GM11168 (cell line): ENCODE measurements at regions not wholly inside any gene's neighbourhood (a gene's known extent, or its start where the extent isn't known, plus 50 kb on each side); places are given as distances from the start of the nearest gene placed in this dataset.

ENCODE experiments used
- in situ Hi-C: fragments of 300-500 bp; cut with MboI; formaldehyde crosslinking; loops from one replicate; pipeline ENCODE4 v1.12.0; 2022; ENCODE audit warnings: low sequenced_read_pairs; ENCODE audit not compliant: unreplicated experiment

DNA sequence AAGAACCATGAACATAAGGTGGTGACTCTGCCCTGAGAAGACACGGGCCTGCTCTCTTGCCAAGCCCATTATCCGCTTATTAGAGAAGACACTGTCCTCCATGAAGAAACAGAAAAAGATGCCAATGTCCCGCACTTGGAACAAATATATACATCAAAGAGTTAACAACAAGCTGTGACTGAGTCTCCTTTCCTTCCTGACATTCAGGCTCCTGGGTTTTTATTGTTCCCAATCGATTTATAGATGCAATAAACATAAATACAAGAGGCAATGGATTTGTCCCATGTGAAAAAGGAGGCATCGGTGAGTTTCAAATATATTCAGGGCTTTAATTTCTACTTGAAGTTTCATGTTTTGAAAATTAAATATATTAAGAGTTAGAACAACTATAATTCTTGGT lies 169.2 kb upstream of the CPEB2 start:
- in situ Hi-C loops: no loop called here

DNA sequence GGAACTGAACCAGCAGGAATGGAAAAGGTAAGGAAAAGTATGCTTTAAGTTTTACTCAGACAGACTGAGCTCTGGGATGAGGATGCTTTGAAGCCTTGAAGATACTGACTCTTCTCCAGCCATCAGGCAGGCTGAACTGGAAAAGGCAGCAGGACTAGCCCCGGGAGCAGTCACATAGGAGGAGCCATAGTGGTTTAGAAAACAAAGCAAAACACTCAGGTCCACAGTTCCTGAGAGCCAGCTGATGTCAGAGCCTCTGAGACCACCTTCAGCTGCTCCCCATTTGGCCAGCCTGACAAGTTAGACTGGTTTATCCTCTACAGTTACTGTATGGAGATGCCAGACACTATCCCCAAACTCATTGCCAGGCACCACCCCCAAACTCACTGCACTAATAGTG lies 167.9 kb upstream of the CPEB2 start:
- in situ Hi-C loops: no loop called here

- in situ Hi-C loops: no loop called here
These were observed 167.0 kb upstream of the CPEB2 start for GRCh38 chr4:14835288-14835687.

DNA sequence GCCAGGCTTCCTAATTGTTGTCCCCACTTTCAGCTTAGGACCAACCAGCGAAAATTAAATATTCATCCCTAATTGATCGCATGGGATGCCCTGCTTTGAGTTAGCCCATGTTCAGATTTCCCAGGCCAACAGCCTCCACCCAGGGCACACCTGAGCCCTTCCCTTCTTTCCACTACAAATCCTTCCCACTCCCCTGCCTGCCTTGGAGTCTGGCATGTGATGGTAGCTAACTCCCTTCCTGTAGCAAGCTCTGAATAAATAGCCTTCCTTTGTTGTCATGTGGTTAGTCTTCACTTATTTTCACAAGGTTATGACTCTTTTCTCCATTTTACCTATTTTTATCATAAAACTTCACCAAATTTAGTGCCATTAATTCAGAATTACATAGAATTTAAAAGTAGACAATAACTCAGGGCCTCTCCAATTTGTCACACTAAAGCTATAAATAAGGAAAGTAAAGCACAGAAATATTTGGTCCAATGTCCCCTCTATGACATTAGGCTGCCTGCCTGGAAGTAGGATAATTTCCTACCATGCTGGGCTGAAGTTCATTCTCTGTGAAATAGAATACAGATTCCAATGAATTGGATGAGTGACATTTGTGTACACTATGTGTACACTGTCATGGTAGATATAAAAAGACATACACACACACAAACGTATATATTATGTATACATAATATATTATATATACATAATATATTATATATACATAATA lies 166.4 kb upstream of the CPEB2 start:
- in situ Hi-C loops: no loop called here

DNA sequence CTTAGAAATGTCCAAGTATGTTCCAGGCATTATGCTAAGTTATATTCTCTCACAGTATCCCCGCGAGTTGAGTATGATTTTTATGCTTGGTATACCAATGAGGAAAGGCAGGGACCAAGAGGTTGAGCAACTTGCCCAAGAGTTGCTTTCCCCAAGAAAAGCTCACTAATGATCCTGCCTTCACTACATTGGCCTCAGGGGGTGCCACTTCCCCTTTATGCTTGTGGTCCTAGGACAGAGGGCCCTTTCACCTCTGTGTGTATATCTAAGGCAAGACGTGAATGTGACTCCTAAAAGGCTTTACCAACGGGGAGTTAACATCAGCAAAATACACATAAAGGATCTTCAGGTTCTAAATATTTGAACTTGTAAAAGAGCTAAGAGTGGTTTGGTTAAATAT lies 164.4 kb upstream of the CPEB2 start:
- in situ Hi-C loops: no loop called here

DNA sequence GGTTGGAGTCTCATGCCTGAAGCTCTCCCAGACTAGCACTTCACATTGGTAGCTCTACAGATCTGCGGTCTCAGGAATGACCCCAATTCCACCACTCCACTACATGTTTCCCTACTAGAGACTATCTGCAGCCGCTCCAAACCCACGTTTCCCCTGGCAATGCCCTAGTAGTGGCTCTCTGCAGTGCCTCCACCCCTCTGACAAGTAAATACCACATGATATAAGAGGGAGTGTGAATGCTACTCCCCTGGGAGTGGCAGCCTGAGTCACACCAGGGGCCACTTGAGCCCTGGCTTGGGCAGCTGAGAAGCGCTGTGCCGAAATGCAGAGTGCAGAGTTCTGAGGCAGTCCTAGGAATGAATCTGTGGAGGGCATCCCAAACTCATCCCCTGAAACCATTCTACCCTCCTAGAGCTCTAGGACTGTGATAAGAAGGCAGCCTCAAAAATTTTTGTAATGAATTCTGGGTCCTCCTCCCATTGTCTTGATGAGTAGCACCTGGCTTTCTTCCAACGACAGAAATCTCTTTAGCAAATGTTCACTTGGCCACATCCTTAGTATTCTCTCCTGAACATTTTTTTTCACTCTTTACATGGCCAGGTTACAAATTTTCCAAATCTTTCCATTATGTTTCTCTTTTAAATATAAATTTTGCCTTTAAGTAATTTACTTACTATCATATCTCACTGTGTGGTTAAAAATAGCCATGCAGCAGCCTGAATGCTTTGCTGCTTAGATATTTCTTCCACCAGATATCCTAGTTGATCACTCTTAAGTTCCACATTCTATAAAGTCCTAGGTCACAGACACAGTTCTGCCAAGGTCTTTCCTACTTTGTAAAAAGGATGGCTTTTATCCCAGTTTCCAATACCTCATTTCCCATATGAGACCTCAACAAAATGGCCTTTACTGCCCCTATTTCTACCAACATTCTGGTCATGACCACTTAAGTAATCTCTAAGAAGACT lies 160.2 kb upstream of the CPEB2 start:
- in situ Hi-C loops: no loop called here

GRCh38 chr4:14842964-14843630 lies 159.2 kb upstream of the CPEB2 start:
- in situ Hi-C loops: no loop called here

GRCh38 chr4:14844061-14844460 lies 158.2 kb upstream of the CPEB2 start:
- in situ Hi-C loops: no loop called here

GRCh38 chr4:14848229-14848628 lies 154.1 kb upstream of the CPEB2 start:
- in situ Hi-C loops: no loop called here

DNA sequence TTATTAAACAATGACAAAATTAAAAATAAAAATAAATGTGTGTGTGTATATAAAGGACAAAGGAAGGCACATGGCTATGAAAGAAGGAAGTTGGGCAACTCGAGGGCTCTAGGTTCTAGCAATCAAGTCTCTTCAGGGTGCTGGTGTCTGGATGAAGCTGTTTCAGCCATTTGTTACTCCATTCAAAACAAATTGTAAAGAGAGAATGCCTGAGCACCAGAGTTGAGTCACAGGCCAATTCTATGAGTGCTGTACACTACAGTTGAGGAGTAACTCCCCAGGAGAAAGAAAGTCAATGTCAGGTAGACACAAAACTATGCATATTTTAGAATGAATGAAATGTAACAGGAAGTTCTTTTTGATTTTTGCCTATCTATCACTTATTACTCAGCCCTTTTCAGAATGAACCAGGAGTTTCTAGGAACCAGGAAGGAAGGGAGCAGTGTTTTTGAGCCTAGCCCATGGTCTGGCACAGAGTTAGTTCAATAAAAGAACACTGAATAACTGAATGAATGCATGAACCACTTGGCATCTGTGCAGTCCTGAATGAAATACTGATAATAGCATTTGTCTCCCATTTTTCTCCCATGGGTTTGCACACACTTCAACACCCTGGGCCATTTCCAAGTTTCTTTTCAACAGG lies 151.7 kb upstream of the CPEB2 start:
- in situ Hi-C loops: no loop called here

GRCh38 chr4:14853176-14853943 lies 148.9 kb upstream of the CPEB2 start:
- in situ Hi-C loops: no loop called here

GRCh38 chr4:14855719-14856061 lies 146.6 kb upstream of the CPEB2 start:
- in situ Hi-C loops: no loop called here

DNA sequence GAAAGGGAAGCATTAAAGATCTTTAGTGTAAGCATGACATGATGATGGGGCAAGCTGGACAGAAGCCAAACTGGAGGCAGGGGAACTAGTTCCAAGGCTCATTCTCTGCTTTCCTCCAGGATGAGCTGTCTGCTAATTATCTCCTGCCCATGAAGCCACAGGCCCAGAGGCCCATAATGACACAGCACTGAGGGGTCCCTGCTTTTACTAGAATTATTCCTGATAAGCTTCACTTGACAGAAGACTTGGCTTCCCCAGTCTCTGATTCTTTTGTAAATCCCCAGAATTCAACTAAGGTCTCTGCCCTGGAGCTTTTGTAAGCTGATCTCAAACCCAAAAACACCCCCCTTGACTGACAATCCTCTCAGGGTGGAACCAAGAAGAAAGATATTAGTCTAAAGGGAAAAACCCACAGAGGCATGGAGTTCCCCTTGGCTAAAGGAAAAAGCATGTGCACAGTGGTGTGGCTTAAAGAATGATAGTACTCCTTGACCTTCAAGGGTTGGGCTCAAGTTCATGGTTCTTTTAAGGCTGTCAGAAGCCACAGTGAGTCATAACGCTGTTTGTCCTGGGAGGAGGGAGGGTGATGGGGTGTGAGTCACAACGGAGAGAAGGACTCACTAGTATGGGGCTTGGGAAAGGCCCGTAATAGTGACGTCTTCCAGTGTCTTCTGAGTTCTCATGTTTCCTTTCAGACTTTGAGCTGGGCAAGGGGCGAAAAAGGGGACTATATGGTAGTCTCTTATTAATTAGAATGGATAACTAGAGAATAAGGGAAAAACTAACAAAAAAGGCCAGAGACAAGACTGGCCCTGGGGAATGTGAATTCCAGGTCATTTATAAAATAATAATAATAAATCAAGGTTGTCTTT lies 146.0 kb upstream of the CPEB2 start:
- in situ Hi-C loops: no loop called here

DNA sequence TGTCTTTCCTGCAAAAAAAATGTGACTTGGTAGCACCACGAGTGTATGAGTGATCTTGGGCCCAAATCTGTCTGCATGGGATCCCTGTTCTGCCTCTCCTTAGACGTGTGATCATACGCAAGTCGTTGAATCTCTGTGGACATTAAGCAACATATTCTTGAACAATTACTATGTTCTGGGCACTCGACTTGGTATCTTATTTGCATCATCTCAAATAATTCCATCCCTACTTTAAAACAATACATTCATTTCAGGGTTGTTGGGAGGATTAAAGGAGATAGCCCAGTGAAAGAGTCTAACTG lies 145.4 kb upstream of the CPEB2 start:
- in situ Hi-C loops: no loop called here

GRCh38 chr4:14857475-14857874 lies 144.8 kb upstream of the CPEB2 start:
- in situ Hi-C loops: no loop called here

GRCh38 chr4:14857981-14858380 lies 144.3 kb upstream of the CPEB2 start:
- in situ Hi-C loops: no loop called here

DNA sequence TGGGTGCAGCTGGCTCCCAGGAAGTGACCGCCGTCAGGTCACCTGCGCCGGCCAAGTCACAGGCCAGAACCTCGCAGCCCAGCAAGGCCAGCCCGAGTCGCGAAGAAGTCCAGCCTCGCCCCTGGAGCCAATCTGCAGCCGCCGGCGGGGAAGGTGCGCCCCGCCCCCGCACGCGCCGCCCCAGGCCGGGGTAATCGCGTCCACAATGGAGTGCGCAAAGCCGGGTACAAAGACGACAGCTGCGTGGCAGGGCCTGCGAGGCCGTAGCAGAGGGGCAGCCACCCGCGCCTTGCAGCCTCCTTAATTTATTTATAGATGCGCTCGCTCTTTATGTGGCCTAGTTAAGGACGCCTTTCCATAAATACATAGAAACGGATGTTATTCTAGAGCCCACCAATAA lies 139.4 kb upstream of the CPEB2 start:
- in situ Hi-C loops: no loop called here

GRCh38 chr4:14863418-14864364 lies 138.6 kb upstream of the CPEB2 start:
- in situ Hi-C loops: no loop called here
